Uterus (tissue), 3 donors: ENCODE measurements at regions not wholly inside any gene's neighbourhood (a gene's known extent, or its start where the extent isn't known, plus 50 kb on each side); places are given as distances from the start of the nearest gene placed in this dataset.

Experiments
- DNase-seq, 2 donors: peaks; one replicate each; pipeline ENCODE4 v3.0.0-alpha.2; 2019 to 2020
- H3K27ac ChIP-seq, 2 donors: fragments of 200-600 bp; sonication (generic); 1 replicate in 1 of 2; 2 replicates in 1 of 2; pipeline ENCODE4 v1.5.1; 2016 to 2018
- H3K27me3 ChIP-seq, 2 donors: fragments of 200-600 bp; sonication (generic); one replicate each; pipeline ENCODE4 v1.5.1; 2018 to 2019; ENCODE audit warnings: control low read depth in 1 of 2
- H3K36me3 ChIP-seq, 2 donors: fragments of 200-600 bp; sonication (generic); one replicate each; pipeline ENCODE4 v1.5.1; 2019; ENCODE audit warnings: control low read depth in 1 of 2
- H3K4me1 ChIP-seq, 2 donors: fragments of 200-600 bp; sonication (generic); one replicate each; pipeline ENCODE4 v1.5.1; 2018 to 2019; ENCODE audit warnings: control low read depth in 1 of 2
- H3K4me3 ChIP-seq, 2 donors: fragments of 200-600 bp; sonication (generic); 1 replicate in 1 of 2; 2 replicates in 1 of 2; pipeline ENCODE4 v1.5.1; 2018 to 2019; ENCODE audit warnings: mild to moderate bottlenecking in 1 of 2
- H3K9me3 ChIP-seq, 2 donors: fragments of 200-600 bp; sonication (generic); one replicate each; pipeline ENCODE4 v1.5.1; 2019; ENCODE audit warnings: control low read depth in 1 of 2
- CTCF ChIP-seq, 4 experiments: fragments of 200-600 bp in 2 of 4; fragments of 450-650 bp in 2 of 4; sonication (generic) in 2 of 4; IDR thresholded peaks; one replicate each; pipeline ENCODE4 v1.5.1; 2016 to 2019; ENCODE audit warnings: antibody characterized with exemption in 4 of 4, mild to moderate bottlenecking in 2 of 4, moderate library complexity in 1 of 4
- POLR2A ChIP-seq, 2 donors: fragments of 450-650 bp; IDR thresholded peaks; one replicate each; pipeline ENCODE4 v1.6.1; 2016; ENCODE audit warnings: antibody characterized with exemption in 2 of 2, mild to moderate bottlenecking in 1 of 2, moderate library complexity in 1 of 2
- intact Hi-C: fragments of 100-400 bp; cut with DNase I; formaldehyde crosslinking; loops from one replicate; pipeline ENCODE4 v1.15.1; 2023; ENCODE audit warnings: low total_unique reads
- donor health status: DM: yes; HTN: yes; CAD: no.

GRCh38 chr5:121156565-121156964 is 692.5 kb downstream of the PRR16 start:
- H3K27me3 ChIP-seq: no peaks in the 10 kb centered on the region
- no peaks in the 10 kb centered on the region for H3K4me1 ChIP-seq
- no peaks in the 10 kb centered on the region for H3K9me3 ChIP-seq
- intact Hi-C loops: no loop called here
- no peaks in the 10 kb centered on the region for H3K36me3 ChIP-seq
- no peak for DNase-seq
- TF ChIP-seq CTCF (IDR thresholded peaks at IDR 0.05) (no peak), POLR2A (IDR thresholded peaks at IDR 0.05) (no peak)
- no peak overlapping the region for H3K27ac ChIP-seq
- H3K4me3 ChIP-seq: no peak overlapping the region

- no peak for DNase-seq
- intact Hi-C loops: no loop called here
- Histone ChIP-seq H3K27me3 (no peaks in the 10 kb centered on the region), H3K9me3 (no peaks in the 10 kb centered on the region), H3K4me1 (no peaks in the 10 kb centered on the region), H3K36me3 (no peaks in the 10 kb centered on the region), H3K4me3 (no peak overlapping the region), H3K27ac (no peak overlapping the region)
- no peak for TF ChIP-seq POLR2A (IDR thresholded peaks at IDR 0.05)
- no peak for TF ChIP-seq CTCF (IDR thresholded peaks at IDR 0.05)
Measured at GRCh38 chr5:121158451-121158850, 693.2 kb upstream of the FTMT start.

- Histone ChIP-seq H3K9me3 (no peaks in the 10 kb centered on the region), H3K4me1 (no peaks in the 10 kb centered on the region), H3K27ac (no peak overlapping the region), H3K4me3 (no peak overlapping the region), H3K27me3 (no peaks in the 10 kb centered on the region), H3K36me3 (no peaks in the 10 kb centered on the region)
- intact Hi-C loops: no loop called here
- TF ChIP-seq CTCF (IDR thresholded peaks at IDR 0.05) (no peak), POLR2A (IDR thresholded peaks at IDR 0.05) (no peak)
- DNase-seq: no peak
Measured at GRCh38 chr5:121160591-121160990, 691.1 kb upstream of the FTMT start.

GRCh38 chr5:121164632-121165031 is 687.0 kb upstream of the FTMT start:
- Histone ChIP-seq H3K4me1 (no peaks in the 10 kb centered on the region), H3K9me3 (no peaks in the 10 kb centered on the region), H3K4me3 (no peak overlapping the region), H3K27ac (no peak overlapping the region), H3K27me3 (no peaks in the 10 kb centered on the region), H3K36me3 (no peaks in the 10 kb centered on the region)
- TF ChIP-seq CTCF (IDR thresholded peaks at IDR 0.05) (no peak), POLR2A (IDR thresholded peaks at IDR 0.05) (no peak)
- DNase-seq: no peak
- intact Hi-C loops: no loop called here

- Histone ChIP-seq H3K4me1 (no peaks in the 10 kb centered on the region), H3K9me3 (no peaks in the 10 kb centered on the region), H3K27ac (no peak overlapping the region), H3K4me3 (no peak overlapping the region), H3K27me3 (no peaks in the 10 kb centered on the region), H3K36me3 (no peaks in the 10 kb centered on the region)
- intact Hi-C loops: no loop called here
- TF ChIP-seq CTCF (IDR thresholded peaks at IDR 0.05) (no peak), POLR2A (IDR thresholded peaks at IDR 0.05) (no peak)
- no peak for DNase-seq
Measured at GRCh38 chr5:121171361-121171760, 680.3 kb upstream of the FTMT start.
